GM12878 (cell line): ENCODE measurements at regions not wholly inside any gene's neighbourhood (a gene's known extent, or its start where the extent isn't known, plus 50 kb on each side); places are given as distances from the start of the nearest gene placed in this dataset.

Experiments
- ATAC-seq: fragments of 200-7000 bp; cut with Tn5 transposase; 3 replicates; pipeline ENCODE4 v1.9.1; 2020; ENCODE audit warnings: mild to moderate bottlenecking, moderate library complexity
- BruUV-seq: library from RNA; stranded (reverse); fragments of 400-500 nt; replicated peaks from 2 replicates; lab custom pipeline; 2021; lab: Mats Ljungman, UMichigan
- CTCF ChIA-PET: fragments of 300-600 bp; sonication (Branson Sonifier 250); formaldehyde crosslinking; extraction: SDS; loops from one replicate; lab custom pipeline; 2021; ENCODE audit warnings: inconsistent platforms; lab: Yijun Ruan, JAX
- POLR2A ChIA-PET: fragments of 350-600 bp; formaldehyde crosslinking; extraction: SDS; loops from one replicate; lab custom pipeline; 2021; ENCODE audit warnings: inconsistent platforms; lab: Charles Lee
- RAD21 ChIA-PET: fragments of 300-600 bp; sonication (Branson Sonifier 250); formaldehyde crosslinking; loops from one replicate; lab custom pipeline; 2023; ENCODE audit warnings: antibody characterized with exemption; ENCODE audit not compliant: unreplicated experiment; lab: Charles Lee
- SMC1A ChIA-PET: fragments of 300-600 bp; sonication (Branson Sonifier 250); formaldehyde crosslinking; loops from one replicate; lab custom pipeline; 2023; ENCODE audit not compliant: unreplicated experiment, uncharacterized antibody; lab: Charles Lee
- DNase-seq: peaks from one replicate; pipeline ENCODE4 v3.0.0-alpha.2; 2011; ENCODE audit warnings: low read depth, low spot score
- FAIRE-seq: peaks from 3 replicates; lab custom pipeline; 2011; peaks lifted over from hg19 to GRCh38; lab: Jason Lieb, UNC
- H2AFZ ChIP-seq: 2 replicates; pipeline ENCODE4 v1.6.0; 2011; ENCODE audit warnings: low read depth, low read length, control low read depth; ENCODE audit not compliant: control insufficient read depth
- H3K27ac ChIP-seq: 2 replicates; pipeline ENCODE4 v1.5.1; 2011; ENCODE audit warnings: control low read depth; ENCODE audit not compliant: control insufficient read depth, insufficient read depth
- H3K27me3 ChIP-seq, 2 experiments: replicated peaks in 1 of 2; 2 replicates each; pipeline versions ENCODE4 v1.6.0 to v1.6.1; 2011; ENCODE audit warnings: low read length in 1 of 2; ENCODE audit not compliant: control insufficient read depth in 2 of 2, insufficient read depth in 2 of 2
- H3K36me3 ChIP-seq, 2 experiments: 2 replicates each; pipeline ENCODE4 v1.5.1; 2011; ENCODE audit warnings: low read length in 1 of 2; ENCODE audit not compliant: control insufficient read depth in 2 of 2, insufficient read depth in 2 of 2
- H3K4me1 ChIP-seq: 2 replicates; pipeline ENCODE4 v1.6.1; 2011; ENCODE audit warnings: mild to moderate bottlenecking, low read length, moderate library complexity, mixed read lengths; ENCODE audit not compliant: control insufficient read depth, insufficient read depth
- H3K4me2 ChIP-seq: 2 replicates; pipeline ENCODE4 v1.6.0; 2011; ENCODE audit warnings: control low read depth; ENCODE audit not compliant: control insufficient read depth, insufficient read depth
- H3K4me3 ChIP-seq: fragments of 200-600 bp; sonication (generic); 2 replicates; pipeline ENCODE4 v1.5.1; 2016
- H3K79me2 ChIP-seq: 2 replicates; pipeline ENCODE4 v1.6.0; 2011; ENCODE audit warnings: low read length; ENCODE audit not compliant: control insufficient read depth, insufficient read depth
- H3K9ac ChIP-seq: 2 replicates; pipeline ENCODE4 v1.8.0; 2011; ENCODE audit warnings: low read length, control low read depth, mixed read lengths; ENCODE audit not compliant: control insufficient read depth, insufficient read depth
- H3K9me3 ChIP-seq: replicated peaks from 3 replicates; pipeline ENCODE4 v1.5.1; 2011; ENCODE audit warnings: mild to moderate bottlenecking, low read length; ENCODE audit not compliant: control insufficient read depth, insufficient read depth
- H4K20me1 ChIP-seq: 2 replicates; pipeline ENCODE4 v1.6.0; 2011; ENCODE audit not compliant: control insufficient read depth, insufficient read depth
- CBFB ChIP-seq: IDR thresholded peaks from 2 replicates; pipeline ENCODE4 v1.6.1; 2016; ENCODE audit warnings: antibody characterized with exemption, low read depth
- KAT2A ChIP-seq: conservative IDR thresholded peaks from 2 replicates; pipeline ENCODE4 v1.6.1; 2011; ENCODE audit warnings: low read depth, low read length; ENCODE audit not compliant: control insufficient read depth
- NBN ChIP-seq: fragments of 450-650 bp; IDR thresholded peaks from 2 replicates; pipeline ENCODE4 v1.6.1; 2016
- PAX8 ChIP-seq: fragments of 450-650 bp; IDR thresholded peaks from 2 replicates; pipeline ENCODE4 v1.6.1; 2017; ENCODE audit warnings: mild to moderate bottlenecking, moderate library complexity
- POU2F2 ChIP-seq: IDR thresholded peaks from 3 replicates; pipeline ENCODE4 v1.6.1; 2011; ENCODE audit warnings: low read depth, mild to moderate bottlenecking, low read length, borderline replicate concordance
- RB1 ChIP-seq: fragments of 450-650 bp; formaldehyde crosslinking; IDR thresholded peaks from 2 replicates; pipeline ENCODE4 v1.6.1; 2017; ENCODE audit warnings: mild to moderate bottlenecking, borderline replicate concordance
- RELA ChIP-seq: fragments of 450-650 bp; IDR thresholded peaks from 2 replicates; pipeline ENCODE4 v1.8.0; 2014; ENCODE audit warnings: borderline replicate concordance; ENCODE audit not compliant: partially characterized antibody
- SIX5 ChIP-seq: IDR thresholded peaks from 2 replicates; pipeline ENCODE4 v1.6.1; 2011; ENCODE audit warnings: mild to moderate bottlenecking, low read depth, low read length, moderate library complexity; ENCODE audit not compliant: severe bottlenecking
- SRF ChIP-seq, 2 experiments: IDR thresholded peaks; 2 replicates each; pipeline ENCODE4 v1.6.1; 2011; ENCODE audit warnings: low read depth in 2 of 2, low read length in 2 of 2, mild to moderate bottlenecking in 1 of 2, moderate library complexity in 1 of 2
- TBL1XR1 ChIP-seq: IDR thresholded peaks from 2 replicates; pipeline ENCODE4 v1.6.1; 2012; ENCODE audit warnings: low read depth, low read length, improper control_type of control experiment
- ZNF207 ChIP-seq: fragments of 450-650 bp; IDR thresholded peaks from 2 replicates; pipeline ENCODE4 v1.6.1; 2014; ENCODE audit warnings: antibody characterized with exemption, mild to moderate bottlenecking, borderline replicate concordance
- ZNF384 ChIP-seq: IDR thresholded peaks from 2 replicates; pipeline ENCODE4 v1.6.1; 2012; ENCODE audit warnings: low read depth, mild to moderate bottlenecking, low read length, improper control_type of control experiment, borderline replicate concordance
- ZNF622 ChIP-seq: fragments of 450-650 bp; IDR thresholded peaks from 2 replicates; pipeline ENCODE4 v1.6.1; 2017; ENCODE audit warnings: mild to moderate bottlenecking, inconsistent platforms
- WGBS: methylation state at CpG from one replicate; pipeline ENCODE4 v1.1.6; 2016; ENCODE audit warnings: low lambda C conversion rate; ENCODE audit not compliant: insufficient replicate concordance, insufficient coverage; ENCODE audit errors: missing lambda C conversion rate; 5-methylcytosine and 5-hydroxymethylcytosine counted together
- in situ Hi-C: fragments of 300-500 bp; cut with MboI; formaldehyde crosslinking; loops from 9 replicates; pipeline ENCODE4 v1.14.3; 2018; ENCODE audit warnings: mixed read lengths
- intact Hi-C: fragments of 100-400 bp; cut with micrococcal nuclease; formaldehyde crosslinking; loops from one replicate; pipeline ENCODE4 v1.14.2; 2022; ENCODE audit not compliant: unreplicated experiment

GRCh38 chr16:16869746-16870145, 490.8 kb downstream of the NPIPA7 start:
- WGBS: 32% methylated on average over 5 of the region's 5 CpGs
- H3K4me1 ChIP-seq: no peaks in the 10 kb centered on the region
- no peak overlapping the region for H3K4me2 ChIP-seq
- H3K9me3 ChIP-seq: no peaks in the 10 kb centered on the region
- in situ Hi-C loops (loop anchor here (10.0 kb wide), 1 partner anchor 475 kb away; no protein-coding TSS in a partner anchor), intact Hi-C loops (loop anchor here (10.0 kb wide), 1 partner anchor 275 kb away; no protein-coding TSS in a partner anchor)
- no peaks in the 10 kb centered on the region for H3K36me3 ChIP-seq
- ATAC-seq (no peak), FAIRE-seq (peak; percentile 18), DNase-seq (no peak)
- H3K9ac ChIP-seq: no peak overlapping the region
- BruUV-seq: no TSS peak
- no peak overlapping the region for H3K4me3 ChIP-seq
- POLR2A ChIA-PET: interaction anchor here (0.6 kb wide), 1 partner anchor 302 kb away, joined by 3 read pairs; no protein-coding TSS in a partner anchor
- CTCF ChIA-PET: interaction anchor here (1.2 kb wide), 1 partner anchor 9 kb away, joined by 5 read pairs; no protein-coding TSS in a partner anchor
- H2AFZ ChIP-seq: no peak overlapping the region
- no peaks in the 10 kb centered on the region for H3K79me2 ChIP-seq
- no peak overlapping the region for H3K27ac ChIP-seq
- SMC1A ChIA-PET: interaction anchor here (0.7 to 1.3 kb wide), 2 partner anchors 201 to 223 kb away, joined by 3 read pairs; no protein-coding TSS in a partner anchor
- H4K20me1 ChIP-seq: no peaks in the 10 kb centered on the region
- no peak for TF ChIP-seq RELA
- TF ChIP-seq RB1: no peak
- no peak for TF ChIP-seq ZNF207
- TF ChIP-seq ZNF622: no peak
- TF ChIP-seq PAX8: no peak
- TF ChIP-seq KAT2A: no peak
- no peak for TF ChIP-seq SRF (IDR thresholded peaks at IDR 0.05; ENCODE audit: low read depth in 2 of 2, low read length in 2 of 2)
- TF ChIP-seq NBN: no peak
- no peak for TF ChIP-seq POU2F2
- TF ChIP-seq SIX5: no peak
- no peak for TF ChIP-seq CBFB
- no peak for TF ChIP-seq TBL1XR1
- no peak for TF ChIP-seq ZNF384
- H3K27me3 ChIP-seq: peaks cover 0 to 2% of the 10 kb centered on the region in 2 experiments; a peak in 1 of 4 replicates
- RAD21 ChIA-PET: interaction anchor here (1.2 kb wide), 1 partner anchor 7 kb away, joined by 4 read pairs; no protein-coding TSS in a partner anchor
